Stimulated activated CD4-positive, alpha-beta T cell treated with anti-CD3 and anti-CD28 coated beads, TNF-alpha, amount 100 ng/mL, for 24 hours (primary cell): ENCODE measurements at regions not wholly inside any gene's neighbourhood (a gene's known extent, or its start where the extent isn't known, plus 50 kb on each side); places are given as distances from the start of the nearest gene placed in this dataset.

ENCODE experiments used
- DNase-seq, 3 experiments: peaks; one replicate each; pipeline ENCODE4 v3.0.0-alpha.2; 2020; ENCODE audit warnings: low read depth in 3 of 3

- no peak for DNase-seq
Observed at GRCh38 chr4:177108708-177109107, 201.0 kb upstream of the NEIL3 start.

- no peak for DNase-seq
Observed at GRCh38 chr4:177109769-177110168, 199.9 kb upstream of the NEIL3 start.

DNA sequence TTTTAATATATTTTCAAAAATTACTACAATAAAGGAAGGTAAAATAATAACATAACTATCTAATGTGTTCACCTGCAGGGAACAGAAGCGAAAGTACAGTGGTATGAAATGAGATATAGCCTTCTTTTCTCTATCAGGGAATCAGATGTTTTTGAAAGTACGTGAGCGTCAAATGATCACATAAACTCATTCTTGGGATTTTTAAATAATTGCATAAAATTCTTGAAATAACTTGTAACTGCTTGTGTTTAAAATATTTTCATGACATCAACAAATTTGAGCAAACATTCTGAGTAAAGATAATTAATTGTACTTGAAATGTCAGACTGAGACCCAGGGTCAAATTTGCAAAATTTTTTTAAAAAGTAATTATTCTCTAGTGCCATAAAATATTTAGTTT, 193.5 kb upstream of the NEIL3 start:
- no peak for DNase-seq

GRCh38 chr4:177117256-177117655, 192.4 kb upstream of the NEIL3 start:
- DNase-seq: no peak

GRCh38 chr4:177118596-177118995, 191.1 kb upstream of the NEIL3 start:
- no peak for DNase-seq

- DNase-seq: no peak
Observed at GRCh38 chr4:177119021-177119471, 190.6 kb upstream of the NEIL3 start.

- no peak for DNase-seq
Observed at GRCh38 chr4:177119691-177120090, 190.0 kb upstream of the NEIL3 start.

GRCh38 chr4:177123811-177124210, 185.9 kb upstream of the NEIL3 start:
- no peak for DNase-seq

DNA sequence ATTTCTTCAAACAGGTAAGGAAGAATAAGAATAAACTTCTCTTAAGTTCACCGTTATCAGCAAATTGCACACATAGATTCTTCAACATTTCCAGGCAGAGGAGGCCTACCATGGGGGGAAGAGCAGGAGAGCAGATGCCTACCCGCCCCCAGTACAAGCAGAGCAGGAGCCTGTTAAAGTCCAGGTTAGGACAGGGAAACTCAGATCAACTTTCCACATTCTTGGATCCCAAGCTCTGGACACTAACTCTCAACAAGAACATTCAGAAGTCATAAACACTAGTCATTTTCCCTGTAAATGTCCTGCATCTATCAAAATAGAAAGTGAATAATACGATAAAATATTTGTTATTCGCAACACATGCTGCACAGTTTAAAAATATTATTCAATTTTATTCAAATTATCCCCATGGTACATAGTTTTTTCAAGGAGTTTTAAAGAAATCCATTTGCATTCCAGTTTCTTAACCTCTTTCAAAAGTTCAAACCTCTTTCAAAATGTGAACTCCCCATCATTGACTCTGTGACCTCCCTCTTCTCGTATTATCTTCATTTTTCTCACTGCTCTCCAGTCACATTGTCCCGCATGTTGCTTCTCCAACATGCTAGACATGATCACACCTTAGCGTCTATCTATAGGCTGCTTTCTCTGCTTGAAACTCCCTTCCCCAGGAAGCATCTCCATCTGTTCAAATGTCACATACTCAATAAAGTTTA, 185.2 kb upstream of the NEIL3 start:
- DNase-seq: no peak

- DNase-seq: no peak
Observed at GRCh38 chr4:177125656-177126055, 184.0 kb upstream of the NEIL3 start.

GRCh38 chr4:177127658-177128057, 182.0 kb upstream of the NEIL3 start:
- no peak for DNase-seq

GRCh38 chr4:177128306-177128705, 181.4 kb upstream of the NEIL3 start:
- no peak for DNase-seq

GRCh38 chr4:177131736-177132135, 177.9 kb upstream of the NEIL3 start:
- no peak for DNase-seq

DNA sequence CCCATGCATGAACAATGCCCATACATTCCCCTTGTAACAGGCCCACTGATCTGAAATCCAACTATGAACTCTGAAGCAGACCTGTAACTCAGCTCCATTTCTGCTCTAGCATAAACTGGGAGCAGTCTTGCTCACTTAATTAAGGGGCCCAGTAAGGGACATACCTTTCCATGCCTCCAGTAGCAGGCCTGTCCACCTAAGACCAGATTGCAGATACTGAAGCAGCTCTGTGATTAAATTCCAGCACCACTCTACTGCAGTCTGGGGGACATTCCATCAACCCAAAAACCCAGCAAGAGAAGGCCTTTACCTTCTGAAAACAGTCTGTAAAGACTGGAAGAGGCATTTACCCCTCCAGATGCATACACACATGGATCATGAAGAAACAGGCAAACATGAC, 162.0 kb upstream of the NEIL3 start:
- DNase-seq: no peak

DNA sequence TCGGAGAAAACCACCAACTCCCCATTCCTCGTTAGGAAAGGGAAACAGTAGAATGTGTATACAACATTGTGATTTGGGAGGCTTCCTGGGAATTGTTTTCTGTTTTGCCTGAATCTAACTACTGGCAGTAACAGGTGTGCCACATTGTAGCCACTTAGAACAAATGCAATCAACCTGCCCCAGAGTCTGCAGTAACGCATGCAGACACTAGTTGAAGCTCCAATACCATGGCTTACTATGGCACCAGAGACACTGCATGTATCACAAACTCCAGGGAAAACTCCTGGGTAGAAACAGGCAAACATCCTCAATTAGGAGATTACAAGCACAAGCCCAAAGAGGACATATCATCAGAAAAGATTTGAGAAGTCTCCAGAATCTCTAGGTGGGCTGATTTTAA, 154.2 kb upstream of the NEIL3 start:
- no peak for DNase-seq

DNA sequence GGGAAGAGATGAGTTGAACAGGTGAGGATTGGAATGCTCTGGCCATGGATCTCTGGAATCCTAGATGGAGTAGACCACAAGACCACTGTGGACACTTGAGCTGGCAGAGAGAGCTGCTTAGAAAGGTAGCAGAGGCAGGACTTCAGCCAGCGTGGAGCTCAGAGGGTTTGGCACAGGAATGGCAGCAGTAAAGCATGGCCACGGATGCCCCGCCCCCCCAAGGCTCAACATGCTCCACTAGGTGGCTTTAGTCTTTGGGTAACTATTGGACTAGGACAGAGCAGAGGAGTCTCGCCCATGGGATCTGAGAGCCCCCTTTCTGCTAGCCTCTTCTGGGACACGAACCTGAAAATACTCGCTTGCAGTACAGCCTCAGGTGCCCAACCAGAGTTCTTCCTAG, 150.1 kb upstream of the NEIL3 start:
- no peak for DNase-seq

DNA sequence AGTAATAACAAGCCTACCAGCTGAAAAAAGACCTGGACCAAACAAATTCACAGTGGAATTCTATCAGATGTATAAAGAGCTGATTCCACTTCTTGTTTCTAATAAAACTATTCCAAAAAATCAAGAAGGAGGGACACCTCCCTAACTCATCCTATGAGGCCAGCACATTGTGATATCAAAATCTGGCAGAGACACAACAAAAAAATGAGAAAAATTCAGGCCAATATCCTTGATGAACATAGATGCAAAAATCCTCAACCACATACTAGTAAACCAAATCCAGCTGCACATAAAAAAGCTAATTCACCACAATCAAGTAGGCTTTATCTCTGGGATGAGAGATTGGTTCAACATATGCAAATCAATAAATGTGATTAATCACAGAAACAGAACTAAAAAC, 147.9 kb upstream of the NEIL3 start:
- DNase-seq: no peak

DNA sequence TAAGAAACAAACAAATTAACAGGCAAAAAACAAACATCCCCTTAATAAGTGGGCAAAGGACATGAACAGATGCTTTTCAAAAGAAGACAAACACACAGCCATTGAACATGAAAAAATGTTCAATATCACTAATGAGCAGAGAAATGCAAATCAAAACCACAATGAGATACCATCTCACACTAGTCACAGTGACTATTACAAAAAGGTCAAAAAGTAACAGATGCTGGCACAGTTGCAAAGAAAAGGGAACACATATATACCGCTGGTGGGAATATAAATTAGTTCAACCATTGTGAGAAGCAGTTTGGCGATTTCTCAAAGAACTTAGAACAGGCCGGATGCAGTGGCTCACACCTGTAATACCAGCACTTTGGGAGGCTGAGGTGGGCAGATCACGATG, 146.1 kb upstream of the NEIL3 start:
- no peak for DNase-seq

GRCh38 chr4:177171588-177171987, 138.1 kb upstream of the NEIL3 start:
- DNase-seq: no peak

- no peak for DNase-seq
Observed at GRCh38 chr4:177175473-177175872, 134.2 kb upstream of the NEIL3 start.

- DNase-seq: no peak
Observed at GRCh38 chr4:177177541-177178081, 132.1 kb upstream of the NEIL3 start.

- DNase-seq: no peak
Observed at GRCh38 chr4:177178246-177178645, 131.4 kb upstream of the NEIL3 start.

- DNase-seq: no peak
Observed at GRCh38 chr4:177182166-177182565, 127.5 kb upstream of the NEIL3 start.

DNA sequence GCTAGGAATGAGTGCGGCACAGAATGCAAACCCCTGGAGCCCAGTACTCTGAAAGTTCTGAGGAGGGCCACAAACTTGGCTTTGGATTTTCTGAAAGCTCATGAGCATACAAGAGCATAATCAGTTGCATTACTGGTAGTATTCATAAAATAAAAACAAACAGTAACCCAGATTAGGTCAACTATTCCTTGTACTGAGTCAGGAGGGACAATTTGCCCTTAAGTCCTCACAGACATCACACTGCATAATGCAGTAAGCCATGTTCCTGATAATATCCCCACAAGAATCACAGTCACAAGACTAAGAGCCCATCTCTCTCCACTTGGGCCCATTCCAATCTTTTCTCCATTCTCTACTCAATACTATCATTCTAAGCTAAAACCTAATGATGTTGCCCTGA, 126.9 kb upstream of the NEIL3 start:
- no peak for DNase-seq
